Caco-2 (cell line): ENCODE measurements at regions not wholly inside any gene's neighbourhood (a gene's known extent, or its start where the extent isn't known, plus 50 kb on each side); places are given as distances from the start of the nearest gene placed in this dataset.
A peak's percentile ranks its signal among the peaks of the same experiment; 100 is the strongest.

ENCODE experiments used
- BruUV-seq: library from RNA; stranded (reverse); fragments of 400-500 nt; replicated peaks from 2 replicates; lab custom pipeline; 2021; lab: Mats Ljungman, UMichigan
- CTCF ChIA-PET: fragments of 300-600 bp; sonication (Branson Sonifier 250); formaldehyde crosslinking; loops from one replicate; lab custom pipeline; 2022; ENCODE audit warnings: antibody characterized with exemption; lab: Charles Lee
- POLR2A ChIA-PET: fragments of 300-600 bp; sonication (Branson Sonifier 250); formaldehyde crosslinking; loops from one replicate; lab custom pipeline; 2022; ENCODE audit warnings: antibody characterized with exemption; lab: Charles Lee
- DNase-seq, 2 experiments: peaks; one replicate each; pipeline versions ENCODE4 v3.0.0 to v3.0.0-alpha.2; 2020 to 2022
- H3K27me3 ChIP-seq: replicated peaks from 2 replicates; pipeline ENCODE4 v1.6.0; 2011; ENCODE audit warnings: low read length; ENCODE audit not compliant: control insufficient read depth, insufficient read depth
- H3K36me3 ChIP-seq: 2 replicates; pipeline ENCODE4 v1.5.1; 2011; ENCODE audit warnings: low read length; ENCODE audit not compliant: control insufficient read depth, insufficient read depth
- H3K4me1 ChIP-seq: fragments of 250-450 bp; sonication (Bioruptor Pico); 2 replicates; pipeline ENCODE4 v1.5.1; 2020; ENCODE audit warnings: mild to moderate bottlenecking
- H3K4me3 ChIP-seq: 2 replicates; pipeline ENCODE4 v1.5.1; 2011; ENCODE audit warnings: low read depth, mild to moderate bottlenecking, control low read depth, low read length
- H3K9me3 ChIP-seq: fragments of 250-450 bp; sonication (Bioruptor Pico); 2 replicates; pipeline ENCODE4 v1.5.1; 2020; ENCODE audit warnings: mild to moderate bottlenecking, moderate library complexity
- H3K27ac Mint-ChIP-seq: one replicate; pipeline ENCODE4 v1.8.0; 2022; ENCODE audit warnings: mixed read lengths; ENCODE audit not compliant: unreplicated experiment
- H3K27me3 Mint-ChIP-seq: one replicate; pipeline ENCODE4 v1.8.0; 2022; ENCODE audit warnings: mixed read lengths; ENCODE audit not compliant: insufficient read depth, unreplicated experiment
- H3K36me3 Mint-ChIP-seq: one replicate; pipeline ENCODE4 v1.8.0; 2022; ENCODE audit warnings: mild to moderate bottlenecking, mixed read lengths; ENCODE audit not compliant: insufficient read depth, unreplicated experiment
- H3K4me1 Mint-ChIP-seq: one replicate; pipeline ENCODE4 v1.8.0; 2022; ENCODE audit warnings: low read depth, mixed read lengths; ENCODE audit not compliant: unreplicated experiment
- H3K4me3 Mint-ChIP-seq: one replicate; pipeline ENCODE4 v1.8.0; 2022; ENCODE audit warnings: mild to moderate bottlenecking, moderate library complexity, mixed read lengths; ENCODE audit not compliant: unreplicated experiment
- H3K9me3 Mint-ChIP-seq: one replicate; pipeline ENCODE4 v1.8.0; 2022; ENCODE audit warnings: mixed read lengths; ENCODE audit not compliant: unreplicated experiment
- intact Hi-C: fragments of 100-400 bp; cut with micrococcal nuclease; formaldehyde crosslinking; loops from one replicate; pipeline ENCODE4 v1.10.0; 2022; ENCODE audit not compliant: unreplicated experiment
- TF ChIP-seq, protein P1 (sequence below), 2 experiments: fragments of 200-600 bp in 1 of 2; IDR thresholded peaks; 1 replicate in 1 of 2; 2 replicates in 1 of 2; pipeline versions ENCODE4 v1.5.1 to v1.8.0; 2011 to 2022; ENCODE audit warnings: antibody characterized with exemption in 1 of 2, control low read depth in 1 of 2, inconsistent platforms in 1 of 2, low read depth in 1 of 2, low read length in 1 of 2, mild to moderate bottlenecking in 1 of 2, moderate library complexity in 1 of 2; ENCODE audit not compliant: insufficient read depth in 1 of 2, severe bottlenecking in 1 of 2, unreplicated experiment in 1 of 2

GRCh38 chr2:150211164-150211631, 276.3 kb downstream of the RND3 start:
- Histone ChIP-seq H3K27me3 (no peaks in the 10 kb centered on the region), H3K4me3 (no peak overlapping the region), H3K4me1 (peaks cover 46% of the 10 kb centered on the region), H3K9me3 (no peaks in the 10 kb centered on the region), H3K36me3 (no peaks in the 10 kb centered on the region)
- intact Hi-C loops: loop anchor here (5.0 kb wide), 1 partner anchor 114 kb away; no protein-coding TSS in a partner anchor
- no peak for DNase-seq
- Mint-ChIP-seq H3K36me3 (no peaks in the 10 kb centered on the region), H3K4me1 (peaks cover 21% of the 10 kb centered on the region), H3K9me3 (no peaks in the 10 kb centered on the region), H3K27ac (no peak overlapping the region), H3K4me3 (no peak overlapping the region), H3K27me3 (no peaks in the 10 kb centered on the region)
- ChIA-PET CTCF (interaction anchor here (1.1 kb wide), 1 partner anchor 19 kb away, joined by 3 read pairs; no protein-coding TSS in a partner anchor), POLR2A (no interaction called here)
- TF ChIP-seq, protein P1, sequence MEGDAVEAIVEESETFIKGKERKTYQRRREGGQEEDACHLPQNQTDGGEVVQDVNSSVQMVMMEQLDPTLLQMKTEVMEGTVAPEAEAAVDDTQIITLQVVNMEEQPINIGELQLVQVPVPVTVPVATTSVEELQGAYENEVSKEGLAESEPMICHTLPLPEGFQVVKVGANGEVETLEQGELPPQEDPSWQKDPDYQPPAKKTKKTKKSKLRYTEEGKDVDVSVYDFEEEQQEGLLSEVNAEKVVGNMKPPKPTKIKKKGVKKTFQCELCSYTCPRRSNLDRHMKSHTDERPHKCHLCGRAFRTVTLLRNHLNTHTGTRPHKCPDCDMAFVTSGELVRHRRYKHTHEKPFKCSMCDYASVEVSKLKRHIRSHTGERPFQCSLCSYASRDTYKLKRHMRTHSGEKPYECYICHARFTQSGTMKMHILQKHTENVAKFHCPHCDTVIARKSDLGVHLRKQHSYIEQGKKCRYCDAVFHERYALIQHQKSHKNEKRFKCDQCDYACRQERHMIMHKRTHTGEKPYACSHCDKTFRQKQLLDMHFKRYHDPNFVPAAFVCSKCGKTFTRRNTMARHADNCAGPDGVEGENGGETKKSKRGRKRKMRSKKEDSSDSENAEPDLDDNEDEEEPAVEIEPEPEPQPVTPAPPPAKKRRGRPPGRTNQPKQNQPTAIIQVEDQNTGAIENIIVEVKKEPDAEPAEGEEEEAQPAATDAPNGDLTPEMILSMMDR (IDR thresholded peaks at IDR 0.05; ENCODE audit: insufficient read depth in 1 of 2, low read depth in 1 of 2, low read length in 1 of 2, severe bottlenecking in 1 of 2, unreplicated experiment in 1 of 2): no peak
- no TSS peak for BruUV-seq

GRCh38 chr2:150209746-150210145, 277.7 kb downstream of the RND3 start:
- intact Hi-C loops: loop anchor here (5.0 kb wide), 1 partner anchor 112 kb away; no protein-coding TSS in a partner anchor
- Mint-ChIP-seq H3K4me1 (peaks cover 26% of the 10 kb centered on the region), H3K36me3 (no peaks in the 10 kb centered on the region), H3K27ac (no peak overlapping the region), H3K27me3 (no peaks in the 10 kb centered on the region), H3K4me3 (no peak overlapping the region), H3K9me3 (no peaks in the 10 kb centered on the region)
- TF ChIP-seq, protein P1 (IDR thresholded peaks at IDR 0.05; ENCODE audit: insufficient read depth in 1 of 2, low read depth in 1 of 2, low read length in 1 of 2, severe bottlenecking in 1 of 2, unreplicated experiment in 1 of 2): no peak
- no peak for DNase-seq
- CTCF ChIA-PET: no interaction called here
- Histone ChIP-seq H3K4me1 (peaks cover 47% of the 10 kb centered on the region), H3K9me3 (no peaks in the 10 kb centered on the region), H3K36me3 (no peaks in the 10 kb centered on the region), H3K27me3 (no peaks in the 10 kb centered on the region), H3K4me3 (no peak overlapping the region)
- POLR2A ChIA-PET: no interaction called here
- no TSS peak for BruUV-seq

DNA sequence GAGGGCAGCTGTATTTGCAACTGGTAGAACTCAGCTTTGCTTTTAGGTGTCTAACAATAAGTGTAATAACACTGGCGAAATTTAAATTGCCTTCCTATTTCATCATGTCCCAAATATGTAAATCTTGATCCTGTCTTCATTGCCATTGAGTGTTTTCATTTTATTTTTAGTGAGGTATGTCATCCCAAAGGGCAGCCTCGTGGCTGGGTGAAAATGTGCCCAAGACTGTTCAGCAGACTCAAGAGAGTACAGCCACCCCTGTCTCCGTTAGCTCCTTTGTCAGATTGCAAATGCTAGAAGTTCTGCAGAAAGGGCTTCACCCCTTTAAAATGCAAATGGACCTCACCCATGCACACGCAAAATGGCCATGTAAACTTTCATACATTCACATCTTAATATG, 278.8 kb downstream of the RND3 start:
- intact Hi-C loops: no loop called here
- Mint-ChIP-seq H3K36me3 (no peaks in the 10 kb centered on the region), H3K27ac (peak overlapping the region; percentile 26), H3K4me3 (no peak overlapping the region), H3K27me3 (no peaks in the 10 kb centered on the region), H3K9me3 (no peaks in the 10 kb centered on the region), H3K4me1 (peaks cover 29% of the 10 kb centered on the region)
- ChIA-PET POLR2A (no interaction called here), CTCF (no interaction called here)
- Histone ChIP-seq H3K4me1 (peaks cover 43% of the 10 kb centered on the region), H3K9me3 (no peaks in the 10 kb centered on the region), H3K4me3 (no peak overlapping the region), H3K36me3 (no peaks in the 10 kb centered on the region), H3K27me3 (no peaks in the 10 kb centered on the region)
- no peak for DNase-seq
- TF ChIP-seq, protein P1 (IDR thresholded peaks at IDR 0.05; ENCODE audit: insufficient read depth in 1 of 2, low read depth in 1 of 2, low read length in 1 of 2, severe bottlenecking in 1 of 2, unreplicated experiment in 1 of 2): no peak
- BruUV-seq: no TSS peak
